H9 (cell line): ENCODE measurements at regions not wholly inside any gene's neighbourhood (a gene's known extent, or its start where the extent isn't known, plus 50 kb on each side); places are given as distances from the start of the nearest gene placed in this dataset.

Experiments used
- DNase-seq: peaks from one replicate; pipeline ENCODE4 v3.0.0-alpha.2; 2017
- H2AFZ ChIP-seq: one replicate; pipeline ENCODE4 v1.6.1; 2013; ENCODE audit warnings: mild to moderate bottlenecking, low read length, control low read depth, moderate library complexity
- H2AK5ac ChIP-seq: 2 replicates; pipeline ENCODE4 v1.6.1; 2013; ENCODE audit warnings: low read length, control low read depth, mixed read lengths; ENCODE audit not compliant: insufficient read length
- H2BK120ac ChIP-seq: one replicate; pipeline ENCODE4 v1.6.1; 2013; ENCODE audit warnings: low read depth, mild to moderate bottlenecking, low read length, control low read depth, inconsistent platforms; ENCODE audit not compliant: poor library complexity, severe bottlenecking
- H2BK12ac ChIP-seq: 2 replicates; pipeline ENCODE4 v1.6.1; 2013; ENCODE audit warnings: low read length, control low read depth, mixed read lengths, low read depth; ENCODE audit not compliant: insufficient read length
- H2BK15ac ChIP-seq: 2 replicates; pipeline ENCODE4 v1.6.1; 2013; ENCODE audit warnings: low read depth, low read length, control low read depth
- H2BK20ac ChIP-seq: one replicate; pipeline ENCODE4 v1.6.1; 2013; ENCODE audit warnings: low read depth, mild to moderate bottlenecking, low read length, control low read depth, inconsistent platforms; ENCODE audit not compliant: poor library complexity, severe bottlenecking
- H2BK5ac ChIP-seq: 2 replicates; pipeline ENCODE4 v1.6.1; 2013; ENCODE audit warnings: low read length, control low read depth, mixed read lengths; ENCODE audit not compliant: insufficient read length
- H3K14ac ChIP-seq: 2 replicates; pipeline ENCODE4 v1.6.1; 2013; ENCODE audit warnings: low read length, control low read depth; ENCODE audit not compliant: insufficient read depth
- H3K18ac ChIP-seq: 2 replicates; pipeline ENCODE4 v1.6.1; 2013; ENCODE audit warnings: low read depth, mild to moderate bottlenecking, mixed read lengths, low read length, control low read depth; ENCODE audit not compliant: insufficient read length
- H3K23ac ChIP-seq: 2 replicates; pipeline ENCODE4 v1.6.1; 2013; ENCODE audit warnings: low read length, control low read depth, mixed read lengths, low read depth; ENCODE audit not compliant: insufficient read length
- H3K23me2 ChIP-seq: 2 replicates; pipeline ENCODE4 v1.6.1; 2013; ENCODE audit warnings: low read depth, mild to moderate bottlenecking, mixed read lengths, low read length, control low read depth; ENCODE audit not compliant: insufficient read length, poor library complexity, severe bottlenecking
- H3K27ac ChIP-seq: 2 replicates; pipeline ENCODE4 v1.5.1; 2013; ENCODE audit warnings: low read length, control low read depth, mixed read lengths, low read depth; ENCODE audit not compliant: insufficient read length
- H3K27me3 ChIP-seq: 2 replicates; pipeline ENCODE4 v1.6.1; 2013; ENCODE audit warnings: low read length, control low read depth, inconsistent platforms; ENCODE audit not compliant: insufficient read depth
- H3K4ac ChIP-seq: 2 replicates; pipeline ENCODE4 v1.6.1; 2013; ENCODE audit warnings: low read depth, mild to moderate bottlenecking, control low read depth, inconsistent platforms, low read length, moderate library complexity
- H3K4me1 ChIP-seq: 2 replicates; pipeline ENCODE4 v1.6.1; 2013; ENCODE audit warnings: low read length, control low read depth, inconsistent platforms; ENCODE audit not compliant: insufficient read depth
- H3K4me2 ChIP-seq: 2 replicates; pipeline ENCODE4 v1.6.1; 2013; ENCODE audit warnings: low read length, control low read depth, mixed read lengths; ENCODE audit not compliant: insufficient read length, insufficient read depth
- H3K56ac ChIP-seq: 2 replicates; pipeline ENCODE4 v1.6.1; 2013; ENCODE audit warnings: low read depth, mild to moderate bottlenecking, mixed read lengths, low read length, control low read depth; ENCODE audit not compliant: insufficient read length
- H3K79me1 ChIP-seq: 2 replicates; pipeline ENCODE4 v1.6.1; 2013; ENCODE audit warnings: low read depth, mild to moderate bottlenecking, moderate library complexity, low read length, control low read depth, inconsistent platforms; ENCODE audit not compliant: insufficient read depth, poor library complexity, severe bottlenecking
- H3K79me2 ChIP-seq: 2 replicates; pipeline ENCODE4 v1.6.1; 2013; ENCODE audit warnings: low read length, control low read depth, inconsistent platforms; ENCODE audit not compliant: insufficient read depth
- H3K9ac ChIP-seq: 2 replicates; pipeline ENCODE4 v1.6.1; 2013; ENCODE audit warnings: low read length, control low read depth, mixed read lengths; ENCODE audit not compliant: insufficient read length; ENCODE audit errors: extremely low read depth
- H3K9me3 ChIP-seq: one replicate; pipeline ENCODE4 v1.6.1; 2013; ENCODE audit warnings: low read depth, low read length, inconsistent platforms; ENCODE audit not compliant: control insufficient read depth
- H3T11ph ChIP-seq: one replicate; pipeline ENCODE4 v1.6.1; 2013; ENCODE audit warnings: mild to moderate bottlenecking, low read length, control low read depth, inconsistent platforms
- H4K20me1 ChIP-seq: one replicate; pipeline ENCODE4 v1.6.1; 2013; ENCODE audit not compliant: control insufficient read depth, insufficient read length, insufficient read depth
- H4K5ac ChIP-seq: 2 replicates; pipeline ENCODE4 v1.6.1; 2013; ENCODE audit warnings: low read depth, mild to moderate bottlenecking, mixed read lengths, low read length, control low read depth; ENCODE audit not compliant: insufficient read length
- H4K8ac ChIP-seq: replicated peaks from 2 replicates; pipeline ENCODE4 v1.6.1; 2013; ENCODE audit warnings: low read length, control low read depth, mixed read lengths, low read depth; ENCODE audit not compliant: insufficient read length
- H4K91ac ChIP-seq: 2 replicates; pipeline ENCODE4 v1.6.1; 2013; ENCODE audit warnings: low read depth, mild to moderate bottlenecking, moderate library complexity, mixed read lengths, low read length, control low read depth; ENCODE audit not compliant: insufficient read length
- H3K27ac Mint-ChIP-seq, 3 experiments: 2 replicates in 2 of 3; 3 replicates in 1 of 3; pipeline ENCODE4 v1.8.0; 2020 to 2021; ENCODE audit warnings: mixed read lengths in 3 of 3, mild to moderate bottlenecking in 1 of 3, moderate library complexity in 1 of 3
- H3K27me3 Mint-ChIP-seq: 2 replicates; pipeline ENCODE4 v1.8.0; 2021; ENCODE audit warnings: low read depth, mild to moderate bottlenecking, moderate library complexity, mixed read lengths
- H3K36me3 Mint-ChIP-seq, 3 experiments: 2 replicates in 2 of 3; 3 replicates in 1 of 3; pipeline ENCODE4 v1.8.0; 2020 to 2021; ENCODE audit warnings: low read depth in 3 of 3, mixed read lengths in 3 of 3; ENCODE audit not compliant: insufficient read depth in 1 of 3
- H3K4me1 Mint-ChIP-seq, 2 experiments: 2 replicates each; pipeline ENCODE4 v1.8.0; 2020; ENCODE audit warnings: mixed read lengths in 2 of 2
- H3K4me3 Mint-ChIP-seq, 2 experiments: 2 replicates in 1 of 2; 3 replicates in 1 of 2; pipeline ENCODE4 v1.8.0; 2020 to 2021; ENCODE audit warnings: mild to moderate bottlenecking in 2 of 2, mixed read lengths in 2 of 2, moderate library complexity in 1 of 2
- H3K9me3 Mint-ChIP-seq, 2 experiments: 2 replicates in 1 of 2; 3 replicates in 1 of 2; pipeline ENCODE4 v1.8.0; 2020; ENCODE audit warnings: mild to moderate bottlenecking in 2 of 2, mixed read lengths in 2 of 2, moderate library complexity in 1 of 2
- WGBS: extraction: QIAGEN DNeasy Blood & Tissue Kit; methylation state at CpG from one replicate; pipeline ENCODE4 v1.1.7; 2013; ENCODE audit warnings: missing lambda C conversion rate, low lambda C conversion rate, mixed read lengths; ENCODE audit not compliant: insufficient read length; ENCODE audit errors: extremely low coverage; 5-methylcytosine and 5-hydroxymethylcytosine counted together
- TF ChIP-seq, protein P1 (sequence below): fragments of 200-600 bp; sonication (generic); conservative IDR thresholded peaks from 3 replicates; pipeline ENCODE4 v1.8.0; 2021; ENCODE audit warnings: antibody characterized with exemption, mild to moderate bottlenecking

DNA sequence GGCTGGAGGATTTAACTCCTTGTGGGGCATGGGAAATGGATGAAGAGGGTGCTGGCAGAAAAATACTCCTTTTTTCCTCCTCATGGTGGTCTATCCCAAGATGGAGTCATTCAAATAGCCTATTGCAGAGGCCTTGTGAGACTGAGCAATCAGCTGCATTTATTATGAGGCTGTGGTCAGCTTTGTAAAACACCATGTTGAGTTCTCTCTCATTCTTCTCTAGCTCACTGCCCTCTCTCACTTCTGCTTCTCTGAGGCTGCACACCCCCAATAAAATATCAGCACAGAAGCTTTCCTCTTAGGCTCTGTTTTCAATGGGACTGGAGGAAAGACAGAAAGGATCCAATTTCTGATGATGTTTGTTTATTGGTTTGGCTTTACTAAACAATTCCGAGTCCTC lies 467.1 kb downstream of the ADCYAP1 start:
- TF ChIP-seq, protein P1, sequence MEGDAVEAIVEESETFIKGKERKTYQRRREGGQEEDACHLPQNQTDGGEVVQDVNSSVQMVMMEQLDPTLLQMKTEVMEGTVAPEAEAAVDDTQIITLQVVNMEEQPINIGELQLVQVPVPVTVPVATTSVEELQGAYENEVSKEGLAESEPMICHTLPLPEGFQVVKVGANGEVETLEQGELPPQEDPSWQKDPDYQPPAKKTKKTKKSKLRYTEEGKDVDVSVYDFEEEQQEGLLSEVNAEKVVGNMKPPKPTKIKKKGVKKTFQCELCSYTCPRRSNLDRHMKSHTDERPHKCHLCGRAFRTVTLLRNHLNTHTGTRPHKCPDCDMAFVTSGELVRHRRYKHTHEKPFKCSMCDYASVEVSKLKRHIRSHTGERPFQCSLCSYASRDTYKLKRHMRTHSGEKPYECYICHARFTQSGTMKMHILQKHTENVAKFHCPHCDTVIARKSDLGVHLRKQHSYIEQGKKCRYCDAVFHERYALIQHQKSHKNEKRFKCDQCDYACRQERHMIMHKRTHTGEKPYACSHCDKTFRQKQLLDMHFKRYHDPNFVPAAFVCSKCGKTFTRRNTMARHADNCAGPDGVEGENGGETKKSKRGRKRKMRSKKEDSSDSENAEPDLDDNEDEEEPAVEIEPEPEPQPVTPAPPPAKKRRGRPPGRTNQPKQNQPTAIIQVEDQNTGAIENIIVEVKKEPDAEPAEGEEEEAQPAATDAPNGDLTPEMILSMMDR: no peak
- no peak overlapping the region for H4K5ac ChIP-seq
- no peak overlapping the region for H4K91ac ChIP-seq
- H2AFZ ChIP-seq: no peak overlapping the region
- H3T11ph ChIP-seq: no peak overlapping the region
- no peak overlapping the region for H3K18ac ChIP-seq
- H3K79me1 ChIP-seq: no peaks in the 10 kb centered on the region
- Mint-ChIP-seq H3K4me1 (no peaks in the 10 kb centered on the region), H3K9me3 (no peaks in the 10 kb centered on the region), H3K27me3 (no peaks in the 10 kb centered on the region), H3K4me3 (no peak overlapping the region), H3K27ac (no peak overlapping the region), H3K36me3 (no peaks in the 10 kb centered on the region)
- H3K23me2 ChIP-seq: no peaks in the 10 kb centered on the region
- H3K4ac ChIP-seq: no peak overlapping the region
- H2BK20ac ChIP-seq: no peak overlapping the region
- no peak overlapping the region for H3K4me2 ChIP-seq
- no peaks in the 10 kb centered on the region for H4K20me1 ChIP-seq
- H3K56ac ChIP-seq: no peak overlapping the region
- no peak overlapping the region for H3K9ac ChIP-seq
- no peaks in the 10 kb centered on the region for H3K9me3 ChIP-seq
- H3K27me3 ChIP-seq: no peaks in the 10 kb centered on the region; the same call in 1 of the 2 replicates
- no peak overlapping the region for H3K14ac ChIP-seq
- no peak for DNase-seq
- no peaks in the 10 kb centered on the region for H3K4me1 ChIP-seq
- no peaks in the 10 kb centered on the region for H3K79me2 ChIP-seq
- no peak overlapping the region for H4K8ac ChIP-seq
- no peak overlapping the region for H3K23ac ChIP-seq
- no peak overlapping the region for H2BK120ac ChIP-seq
- no peak overlapping the region for H3K27ac ChIP-seq
- no peak overlapping the region for H2BK5ac ChIP-seq
- H2AK5ac ChIP-seq: no peak overlapping the region
- WGBS: no CpG with 5 or more reads among the region's 1 CpG
- no peak overlapping the region for H2BK15ac ChIP-seq
- H2BK12ac ChIP-seq: no peak overlapping the region
